HUES64 (cell line): ENCODE measurements at regions not wholly inside any gene's neighbourhood (a gene's known extent, or its start where the extent isn't known, plus 50 kb on each side); places are given as distances from the start of the nearest gene placed in this dataset.

Experiments
- H3K27ac ChIP-seq: 2 replicates; pipeline ENCODE4 v1.7.0; 2013; ENCODE audit warnings: low read depth, low read length, inconsistent platforms
- H3K27me3 ChIP-seq: 2 replicates; pipeline ENCODE4 v1.6.1; 2013; ENCODE audit warnings: mild to moderate bottlenecking, low read length; ENCODE audit not compliant: insufficient read depth
- H3K36me3 ChIP-seq: 2 replicates; pipeline ENCODE4 v1.6.1; 2013; ENCODE audit warnings: mild to moderate bottlenecking, low read length; ENCODE audit not compliant: insufficient read depth
- H3K4me1 ChIP-seq: 2 replicates; pipeline ENCODE4 v1.6.1; 2013; ENCODE audit warnings: mild to moderate bottlenecking, low read length, moderate library complexity; ENCODE audit not compliant: insufficient read depth
- H3K4me3 ChIP-seq: 2 replicates; pipeline ENCODE4 v1.5.1; 2013; ENCODE audit warnings: mild to moderate bottlenecking, low read length, moderate library complexity
- H3K9ac ChIP-seq: 2 replicates; pipeline ENCODE4 v1.6.1; 2013; ENCODE audit warnings: mild to moderate bottlenecking, low read depth, low read length
- H3K9me3 ChIP-seq: 2 replicates; pipeline ENCODE4 v1.6.1; 2013; ENCODE audit warnings: low read depth, low read length; ENCODE audit not compliant: insufficient read depth
- WGBS: fragments of 150-250, 120-280 bp; methylation state at CpG from one replicate; pipeline ENCODE4 v1.1.7; 2013; ENCODE audit warnings: missing lambda C conversion rate; 5-methylcytosine and 5-hydroxymethylcytosine counted together

DNA sequence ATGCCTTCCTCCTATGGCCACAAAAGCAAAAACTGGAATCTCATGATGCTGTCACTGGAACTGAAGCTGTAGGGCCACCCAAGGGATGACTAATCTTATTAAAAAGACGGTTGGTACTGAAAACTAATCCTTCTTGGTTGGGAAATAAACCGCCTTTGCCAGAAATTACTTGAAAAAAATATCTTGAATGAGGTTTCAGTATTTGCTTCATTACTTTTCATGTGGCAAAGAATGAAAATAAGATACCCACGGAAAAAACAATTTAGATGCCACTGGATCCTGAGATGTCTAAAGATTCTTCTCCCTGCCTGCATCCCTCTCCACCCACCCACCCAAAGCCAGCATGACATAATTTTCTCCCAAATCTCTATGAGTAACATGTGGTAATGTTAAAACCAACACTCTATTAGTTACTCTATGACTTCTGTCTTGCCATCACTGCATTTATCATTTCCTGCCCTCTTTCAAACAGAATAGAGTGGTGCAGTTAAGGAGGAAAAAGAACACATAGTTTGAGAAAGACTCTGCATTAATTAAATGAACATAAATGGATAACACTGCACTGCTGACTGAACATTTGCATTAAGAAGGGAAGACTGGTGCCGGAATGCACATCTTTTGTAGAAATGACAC lies 111.8 kb upstream of the DPH6 start:
- Histone ChIP-seq H3K9me3 (0 out of 2 replicates have a peak, but pooled peaks cover 5% of the 10 kb centered on the region), H3K4me3 (no peak overlapping the region), H3K27me3 (no peaks in the 10 kb centered on the region), H3K36me3 (no peaks in the 10 kb centered on the region), H3K4me1 (no peaks in the 10 kb centered on the region), H3K27ac (no peak overlapping the region), H3K9ac (no peak overlapping the region)
- 76% methylated on average over 4 of the region's 4 CpGs for WGBS

DNA sequence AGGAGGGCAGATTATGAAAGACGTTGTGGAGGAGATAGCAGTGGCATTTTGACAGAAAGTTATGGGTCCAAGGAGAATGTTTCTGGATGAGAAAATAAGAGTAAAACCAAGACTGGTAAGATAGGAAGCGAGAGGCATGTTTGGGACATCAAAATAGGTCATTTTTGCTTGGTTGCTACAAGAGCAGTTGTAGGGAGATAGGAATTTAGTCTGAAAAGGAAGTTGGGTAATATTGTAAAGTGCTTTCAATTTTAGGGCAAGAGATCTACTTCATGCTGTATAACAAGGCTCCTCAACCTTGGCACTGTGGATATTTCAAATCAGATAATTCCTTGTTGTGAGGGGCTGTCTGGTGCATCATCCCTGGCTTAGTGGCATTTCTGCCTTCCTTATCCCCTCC lies 118.0 kb upstream of the DPH6 start:
- WGBS, result 87% methylated on average over 2 of the region's 2 CpGs
- Histone ChIP-seq H3K36me3 (no peaks in the 10 kb centered on the region), H3K4me3 (no peak overlapping the region), H3K9ac (no peak overlapping the region), H3K9me3 (no peaks in the 10 kb centered on the region), H3K27ac (no peak overlapping the region), H3K27me3 (no peaks in the 10 kb centered on the region), H3K4me1 (peaks cover 11% of the 10 kb centered on the region)

DNA sequence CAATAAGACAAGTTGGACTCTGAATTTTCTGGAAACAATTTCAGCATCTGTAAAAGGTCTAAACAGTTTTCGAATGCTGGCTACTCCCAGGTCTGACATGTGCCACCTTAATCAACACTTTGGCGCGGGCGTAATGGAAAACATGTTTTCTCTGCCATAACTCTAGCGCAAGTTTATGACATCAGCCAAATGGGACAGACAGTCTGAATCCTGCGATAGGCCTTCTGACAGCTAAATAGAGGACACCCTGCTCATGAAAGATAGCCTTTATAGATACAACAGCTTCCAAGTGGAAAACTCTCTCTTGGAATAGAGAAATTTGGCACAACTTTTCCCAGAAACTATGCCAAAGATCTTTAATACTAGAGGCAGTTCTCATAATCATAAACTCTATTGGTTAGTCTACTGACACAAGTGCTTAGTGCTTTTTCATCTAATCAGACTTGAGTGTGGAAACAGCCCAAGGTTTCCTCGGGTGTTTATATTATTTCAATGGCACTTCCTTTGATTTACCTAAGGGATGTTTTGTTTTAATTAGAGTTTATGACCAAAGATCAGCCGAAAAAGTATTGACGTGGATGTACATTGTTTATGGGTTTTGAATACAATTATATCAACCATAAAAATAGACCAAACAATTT lies 120.1 kb upstream of the DPH6 start:
- 96% methylated on average over 7 of the region's 9 CpGs for whole genome bisulfite sequencing
- Histone ChIP-seq H3K4me1 (peaks cover 16% of the 10 kb centered on the region), H3K27ac (no peak overlapping the region), H3K36me3 (no peaks in the 10 kb centered on the region), H3K4me3 (no peak overlapping the region), H3K9ac (no peak overlapping the region), H3K27me3 (no peaks in the 10 kb centered on the region), H3K9me3 (no peaks in the 10 kb centered on the region)

DNA sequence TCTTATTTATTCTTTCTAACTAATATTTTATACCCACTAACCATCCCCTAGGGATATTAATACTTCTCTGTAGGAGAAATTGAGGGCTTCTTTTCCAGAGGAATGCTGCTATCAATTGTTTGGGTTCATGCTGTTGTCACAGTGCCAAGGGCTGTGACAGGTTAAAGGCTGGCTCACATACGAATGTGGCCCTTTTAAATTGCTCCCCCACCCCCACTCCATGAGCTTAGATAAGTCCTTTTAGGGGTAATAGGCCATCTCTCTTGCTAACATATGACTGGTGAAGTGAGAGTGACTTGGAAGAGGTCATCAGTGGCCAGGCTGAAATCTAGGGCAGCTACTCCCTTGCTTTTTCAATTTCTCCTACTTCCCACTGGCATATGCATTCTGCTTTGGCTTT lies 121.9 kb upstream of the DPH6 start:
- Histone ChIP-seq H3K9me3 (no peaks in the 10 kb centered on the region), H3K4me3 (no peak overlapping the region), H3K27ac (0 out of 2 replicates have a peak overlapping the region, but pooled peaks have one; percentile 19), H3K27me3 (no peaks in the 10 kb centered on the region), H3K36me3 (no peaks in the 10 kb centered on the region), H3K4me1 (peaks cover 16% of the 10 kb centered on the region), H3K9ac (no peak overlapping the region)
- 71% methylated on average over 1 of the region's 1 CpG for WGBS

DNA sequence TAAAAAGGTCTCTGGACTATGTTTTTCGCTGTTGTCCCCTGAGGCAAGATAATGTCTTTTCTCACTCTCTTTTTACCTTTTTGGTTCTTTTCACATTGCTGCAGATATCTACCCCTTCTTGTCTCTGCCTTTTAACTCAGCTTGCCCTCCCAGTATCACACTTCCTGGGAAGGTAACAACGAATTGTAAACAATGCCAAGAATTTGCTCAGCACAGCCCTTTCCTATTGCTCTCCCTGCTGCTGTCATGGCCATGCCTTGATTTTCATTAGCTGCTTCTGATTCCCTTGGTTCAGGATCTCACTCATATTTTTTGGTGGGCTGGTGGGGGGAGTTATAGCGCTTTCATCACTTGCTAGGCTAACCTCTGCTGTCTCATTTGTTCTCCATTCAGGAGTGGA lies 123.1 kb upstream of the DPH6 start:
- H3K27ac ChIP-seq, result peak overlapping the region; percentile 53; the same call in 1 of the 2 replicates
- no peaks in the 10 kb centered on the region for H3K36me3 ChIP-seq
- peaks cover 16% of the 10 kb centered on the region for H3K4me1 ChIP-seq
- WGBS, result 62% methylated on average over 3 of the region's 3 CpGs
- no peaks in the 10 kb centered on the region for H3K27me3 ChIP-seq
- no peak overlapping the region for H3K9ac ChIP-seq
- no peaks in the 10 kb centered on the region for H3K9me3 ChIP-seq
- no peak overlapping the region for H3K4me3 ChIP-seq

DNA sequence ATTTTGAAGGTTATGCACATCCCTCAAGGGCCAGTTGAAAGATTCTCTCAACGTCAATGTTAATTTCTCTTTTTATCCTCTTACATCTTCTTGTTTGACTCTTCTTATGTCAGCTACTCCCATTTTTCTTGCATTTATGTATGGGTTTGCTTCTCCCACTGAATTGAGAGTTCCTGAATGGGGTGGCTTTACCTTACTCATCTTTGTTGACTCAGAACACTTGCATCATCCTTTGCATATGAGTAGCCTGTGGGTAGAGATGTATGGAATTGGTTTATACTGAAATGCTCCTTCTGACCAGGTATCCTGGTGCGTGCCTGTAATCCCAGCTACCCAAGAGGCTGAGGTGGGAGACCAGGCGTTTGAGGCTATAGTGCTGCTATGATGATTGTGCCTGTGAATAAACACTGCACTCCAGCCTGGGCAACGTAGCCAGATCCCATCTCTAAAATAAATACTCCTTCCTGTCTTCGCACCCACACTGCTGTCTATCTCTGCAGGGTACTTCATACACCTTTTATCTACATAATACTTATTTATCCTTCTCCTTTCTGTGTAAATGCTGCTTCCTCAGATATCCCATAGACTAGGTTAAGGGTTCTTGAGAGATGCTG lies 123.6 kb upstream of the DPH6 start:
- WGBS, result 85% methylated on average over 5 of the region's 5 CpGs
- Histone ChIP-seq H3K4me1 (peaks cover 16% of the 10 kb centered on the region), H3K9ac (no peak overlapping the region), H3K4me3 (no peak overlapping the region), H3K27me3 (no peaks in the 10 kb centered on the region), H3K36me3 (no peaks in the 10 kb centered on the region), H3K9me3 (no peaks in the 10 kb centered on the region), H3K27ac (peak overlapping the region; percentile 53; the same call in 1 of the 2 replicates)

DNA sequence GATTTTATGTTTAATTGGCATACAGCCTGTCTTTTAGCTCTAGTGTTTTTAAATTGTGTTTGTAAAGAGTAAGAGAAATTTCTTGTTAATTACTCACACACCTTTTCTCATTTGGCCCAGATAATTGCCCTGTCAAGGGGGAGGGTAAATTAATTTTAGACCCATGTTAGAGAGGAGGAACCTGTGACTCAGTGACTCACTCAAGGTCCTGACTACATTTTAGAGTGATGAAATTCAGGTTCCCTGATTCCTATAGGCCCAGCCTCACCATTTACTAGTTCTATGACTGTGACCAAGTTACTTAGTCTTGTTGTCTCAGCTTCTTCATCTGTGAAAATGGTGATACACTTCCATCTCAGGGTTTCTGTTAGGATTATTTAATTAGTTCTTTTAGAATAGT lies 125.2 kb upstream of the DPH6 start:
- H3K4me1 ChIP-seq, result peaks cover 16% of the 10 kb centered on the region
- H3K27ac ChIP-seq, result no peak overlapping the region
- no peaks in the 10 kb centered on the region for H3K36me3 ChIP-seq
- H3K4me3 ChIP-seq, result no peak overlapping the region
- H3K27me3 ChIP-seq, result no peaks in the 10 kb centered on the region
- H3K9me3 ChIP-seq, result no peaks in the 10 kb centered on the region
- no peak overlapping the region for H3K9ac ChIP-seq

DNA sequence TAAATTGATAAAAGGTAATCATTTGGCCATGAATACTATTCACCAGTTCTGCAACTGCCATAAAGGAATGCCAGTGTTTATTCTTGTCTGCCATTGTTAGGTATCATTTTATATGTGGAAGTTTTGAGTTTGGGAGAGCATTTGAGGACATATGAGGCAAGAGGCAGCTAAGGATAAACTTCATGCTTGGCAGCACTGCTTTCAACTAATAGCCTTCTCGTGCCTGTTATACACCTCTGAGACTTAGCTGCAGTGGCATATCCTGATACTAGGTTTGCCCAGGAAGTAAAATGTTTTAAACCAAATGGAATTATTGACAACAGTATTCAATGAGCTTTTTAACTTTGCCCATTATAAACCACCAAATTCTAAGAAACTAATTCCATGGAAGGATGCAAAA lies 126.0 kb upstream of the DPH6 start:
- H3K36me3 ChIP-seq, result no peaks in the 10 kb centered on the region
- 100% methylated on average over 1 of the region's 1 CpG for WGBS
- H3K4me3 ChIP-seq, result no peak overlapping the region
- peaks cover 16% of the 10 kb centered on the region for H3K4me1 ChIP-seq
- H3K9me3 ChIP-seq, result no peaks in the 10 kb centered on the region
- H3K27ac ChIP-seq, result no peak overlapping the region
- no peaks in the 10 kb centered on the region for H3K27me3 ChIP-seq
- no peak overlapping the region for H3K9ac ChIP-seq

DNA sequence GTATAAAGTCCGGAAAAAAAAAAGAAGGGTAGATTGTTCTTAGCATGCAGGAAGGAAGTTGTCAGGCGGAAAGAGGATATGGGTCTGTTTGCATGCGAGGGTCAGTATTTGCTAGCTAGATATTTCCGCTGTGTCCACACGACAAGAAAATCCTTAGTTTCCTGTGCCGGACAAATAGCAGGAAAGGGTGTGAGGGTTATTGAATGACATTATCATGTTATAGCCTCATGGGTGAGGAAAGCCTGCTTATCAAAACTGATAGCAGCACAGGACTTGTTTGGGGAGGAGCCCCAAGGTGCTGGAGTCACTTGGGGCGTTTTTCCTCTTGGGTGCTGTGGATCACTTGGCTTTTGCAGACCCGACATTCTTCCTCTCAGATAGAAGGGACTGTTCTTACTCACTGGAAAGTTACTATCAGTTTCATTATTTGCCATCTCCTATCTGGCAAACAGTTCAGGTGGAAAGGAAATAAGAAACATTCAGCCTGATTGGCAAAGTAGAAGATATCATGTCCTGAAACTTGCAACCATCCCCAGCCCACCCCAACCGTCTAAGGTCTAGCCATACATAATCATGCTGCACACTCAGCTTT lies 127.2 kb upstream of the DPH6 start:
- Histone ChIP-seq H3K27ac (no peak overlapping the region), H3K36me3 (no peaks in the 10 kb centered on the region), H3K27me3 (no peaks in the 10 kb centered on the region), H3K4me3 (no peak overlapping the region), H3K9me3 (no peaks in the 10 kb centered on the region), H3K9ac (no peak overlapping the region), H3K4me1 (peaks cover 12% of the 10 kb centered on the region)
- 89% methylated on average over 9 of the region's 9 CpGs for WGBS

DNA sequence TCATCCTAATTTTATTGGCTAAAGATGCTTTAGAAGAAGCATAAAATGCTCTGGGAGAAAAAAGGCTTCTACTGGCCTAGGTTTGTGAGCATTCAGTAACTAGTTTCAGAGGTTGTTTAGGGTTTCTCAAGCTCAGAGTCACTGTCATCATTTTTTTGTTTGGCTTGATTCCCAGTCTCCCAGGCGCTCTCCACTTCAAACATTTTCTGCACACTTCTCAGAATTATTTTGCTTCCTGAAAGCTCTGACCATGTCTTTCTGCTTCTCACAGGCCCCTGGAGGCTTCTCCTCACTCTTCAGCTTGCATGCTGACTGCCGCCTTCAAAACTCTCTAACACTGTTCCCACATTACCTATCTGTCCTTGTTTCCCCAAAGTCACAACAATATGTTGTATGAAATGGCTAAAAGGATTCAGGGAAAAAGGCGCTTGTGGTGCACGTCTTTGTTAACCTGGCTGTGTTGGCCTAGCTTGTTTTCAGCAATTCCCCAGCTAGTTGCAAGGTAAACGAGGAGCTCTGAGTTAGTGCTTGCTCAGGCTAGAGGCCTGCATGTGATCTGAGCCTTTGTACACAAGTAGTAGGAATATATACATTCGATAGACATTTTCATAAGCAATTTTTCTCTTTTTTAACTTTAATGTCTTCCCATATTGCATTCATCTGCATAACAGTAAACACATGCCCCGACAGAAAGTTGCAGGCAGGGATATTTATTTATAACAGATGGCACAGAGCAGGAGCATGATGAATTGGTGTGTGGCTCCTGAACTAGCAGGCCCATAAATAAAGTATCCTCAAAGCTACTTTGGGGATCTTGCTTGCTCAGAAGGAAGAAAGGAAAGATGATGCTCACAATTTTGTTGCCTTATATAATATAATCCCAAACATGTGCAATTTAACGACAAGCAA lies 129.2 kb upstream of the DPH6 start:
- Histone ChIP-seq H3K9ac (no peak overlapping the region), H3K9me3 (no peaks in the 10 kb centered on the region), H3K36me3 (no peaks in the 10 kb centered on the region), H3K4me3 (no peak overlapping the region), H3K27ac (no peak overlapping the region), H3K4me1 (no peaks in the 10 kb centered on the region), H3K27me3 (no peaks in the 10 kb centered on the region)
- WGBS, result 91% methylated on average over 8 of the region's 8 CpGs
